ENCODE measurements at regions not wholly inside any gene's neighbourhood (a gene's known extent, or its start where the extent isn't known, plus 50 kb on each side); places are given as distances from the start of the nearest gene placed in this dataset.

GRCh38 chr2:126408671-126409070, 247.3 kb upstream of the GYPC start:
- CTCF ChIA-PET = no interaction called here
- no peak for TF ChIP-seq ZNF384 (IDR thresholded peaks at IDR 0.05)
- no peak for TF ChIP-seq SUZ12 (IDR thresholded peaks at IDR 0.05)
- no peak for DNase-seq (ENCODE audit: extremely low spot score)
- POLR2A ChIA-PET = no interaction called here

DNA sequence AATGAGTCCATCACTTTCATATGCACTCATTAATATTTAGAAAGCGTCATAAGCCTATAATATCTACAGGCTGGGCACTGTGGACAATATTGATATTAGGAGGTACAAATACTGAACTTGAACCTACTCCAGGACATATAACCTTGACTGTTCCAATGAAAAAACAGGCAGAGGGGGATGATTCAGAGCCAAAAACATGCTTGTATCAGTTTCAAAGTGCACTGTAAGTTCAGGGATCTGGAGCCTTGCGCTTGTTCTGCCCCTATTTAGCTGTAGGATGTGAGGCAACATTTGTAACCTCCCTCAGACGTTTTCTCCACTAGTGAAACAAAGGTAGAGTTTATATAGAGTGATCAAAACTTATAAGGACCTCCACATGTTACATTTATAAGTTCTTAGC, 246.1 kb upstream of the GYPC start:
- POLR2A ChIA-PET = no interaction called here
- DNase-seq (ENCODE audit: extremely low spot score) = no peak
- CTCF ChIA-PET = no interaction called here
- TF ChIP-seq HDGF (IDR thresholded peaks at IDR 0.05; ENCODE audit: borderline replicate concordance) = no peak
- TF ChIP-seq NFRKB (IDR thresholded peaks at IDR 0.05) = no peak
- TF ChIP-seq TARDBP (IDR thresholded peaks at IDR 0.05) = no peak
- no peak for TF ChIP-seq SP1 (IDR thresholded peaks at IDR 0.05)
- no peak for TF ChIP-seq FOXK2 (IDR thresholded peaks at IDR 0.05)
- no peak for TF ChIP-seq ARNT (IDR thresholded peaks at IDR 0.05)
- no peak for TF ChIP-seq PKNOX1 (IDR thresholded peaks at IDR 0.05)
- no peak for TF ChIP-seq FOXM1 (IDR thresholded peaks at IDR 0.05; ENCODE audit: borderline replicate concordance)
- TF ChIP-seq CTBP1 (IDR thresholded peaks at IDR 0.05; ENCODE audit: borderline replicate concordance) = no peak
- TF ChIP-seq FOXA1 (IDR thresholded peaks at IDR 0.05) = no peak
- TF ChIP-seq BHLHE40 (IDR thresholded peaks at IDR 0.05; ENCODE audit: borderline replicate concordance) = no peak
- TF ChIP-seq SUZ12 (IDR thresholded peaks at IDR 0.05) = no peak
- no peak for TF ChIP-seq ELF4 (IDR thresholded peaks at IDR 0.05)

DNA sequence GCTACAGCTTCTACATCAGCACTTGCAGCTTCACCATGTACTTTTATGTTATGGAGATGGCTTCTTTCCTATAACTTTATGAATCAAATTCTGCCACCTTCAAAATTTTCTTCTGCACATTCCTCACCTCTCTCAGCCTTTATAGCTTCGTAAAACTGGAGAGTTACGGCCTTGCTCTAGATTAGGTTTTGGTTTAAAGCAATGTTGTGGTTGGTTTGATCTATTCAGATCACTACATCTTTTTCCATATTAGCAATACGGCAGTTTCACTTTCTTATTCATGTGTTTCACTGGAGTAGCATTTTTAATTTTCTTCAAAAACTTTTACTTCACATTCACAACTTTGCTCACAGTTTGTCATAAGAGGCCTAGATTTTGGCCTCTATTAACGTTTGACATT, 242.9 kb upstream of the GYPC start:
- TF ChIP-seq L3MBTL2 (conservative IDR thresholded peaks at IDR 0.05) = no peak
- TF ChIP-seq CTBP1 (IDR thresholded peaks at IDR 0.05; ENCODE audit: borderline replicate concordance) = no peak
- TF ChIP-seq FOXM1 (IDR thresholded peaks at IDR 0.05; ENCODE audit: borderline replicate concordance) = no peak
- no peak for TF ChIP-seq SUZ12 (IDR thresholded peaks at IDR 0.05)
- TF ChIP-seq HDGF (IDR thresholded peaks at IDR 0.05; ENCODE audit: borderline replicate concordance) = no peak
- TF ChIP-seq TARDBP (IDR thresholded peaks at IDR 0.05) = no peak
- TF ChIP-seq ARNT (IDR thresholded peaks at IDR 0.05) = no peak
- no peak for TF ChIP-seq BHLHE40 (IDR thresholded peaks at IDR 0.05; ENCODE audit: borderline replicate concordance)
- TF ChIP-seq ELF4 (IDR thresholded peaks at IDR 0.05) = no peak
- TF ChIP-seq NFRKB (IDR thresholded peaks at IDR 0.05) = no peak
- TF ChIP-seq FOXA1 (IDR thresholded peaks at IDR 0.05) = no peak
- TF ChIP-seq FOXK2 (IDR thresholded peaks at IDR 0.05) = no peak
- TF ChIP-seq LEF1 (IDR thresholded peaks at IDR 0.05; ENCODE audit: borderline replicate concordance) = no peak
- POLR2A ChIA-PET = no interaction called here
- CTCF ChIA-PET = no interaction called here
- DNase-seq (ENCODE audit: extremely low spot score) = no peak

DNA sequence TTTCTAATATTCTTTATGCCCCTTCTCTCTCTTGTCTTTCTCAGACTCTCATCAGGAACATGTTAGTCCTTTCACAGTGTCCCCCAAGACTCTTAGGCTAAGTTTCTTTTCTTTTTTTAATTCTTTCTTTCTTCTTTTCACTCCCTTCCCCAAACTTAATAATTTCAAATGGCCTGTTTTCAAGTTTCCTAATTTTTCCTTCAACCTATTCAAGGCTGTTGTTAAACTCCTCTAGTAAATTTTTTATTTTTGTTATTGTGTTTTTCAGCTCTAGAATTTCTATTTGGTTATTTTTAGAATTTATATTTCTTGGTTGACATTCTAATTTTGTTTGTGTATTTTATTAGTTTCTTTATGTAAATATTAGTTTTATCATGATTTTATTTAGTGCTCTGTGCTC, 236.6 kb upstream of the GYPC start:
- TF ChIP-seq LEF1 (IDR thresholded peaks at IDR 0.05; ENCODE audit: borderline replicate concordance) (no peak), ELF4 (IDR thresholded peaks at IDR 0.05) (no peak), FOXK2 (IDR thresholded peaks at IDR 0.05) (no peak)
- CTCF ChIA-PET = no interaction called here
- no peak for DNase-seq (ENCODE audit: extremely low spot score)
- POLR2A ChIA-PET = no interaction called here

DNA sequence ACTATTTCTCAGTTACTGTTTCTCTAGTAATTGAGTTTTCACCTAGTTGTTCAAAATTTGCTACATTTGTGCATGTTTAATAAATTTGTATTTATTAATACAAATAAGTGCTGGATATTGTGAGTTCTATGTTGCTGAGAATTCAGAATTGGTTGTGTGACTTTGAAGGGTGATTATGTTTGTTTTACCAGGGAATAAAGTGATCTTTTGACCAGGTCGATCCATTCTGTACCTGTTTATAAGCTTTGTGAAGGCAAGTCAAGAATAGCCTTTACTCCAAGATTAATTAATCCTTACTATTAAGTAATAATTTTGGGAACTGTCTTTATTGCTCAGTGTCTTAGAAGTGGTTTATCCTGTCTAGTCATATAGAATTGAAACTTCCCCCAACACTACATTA, 230.0 kb upstream of the GYPC start:
- ChIA-PET POLR2A (no interaction called here), CTCF (no interaction called here)
- TF ChIP-seq CTBP1 (IDR thresholded peaks at IDR 0.05; ENCODE audit: borderline replicate concordance) (no peak), ELF4 (IDR thresholded peaks at IDR 0.05) (no peak), FOXK2 (IDR thresholded peaks at IDR 0.05) (no peak), SUZ12 (IDR thresholded peaks at IDR 0.05) (no peak), PKNOX1 (IDR thresholded peaks at IDR 0.05) (no peak), HDGF (IDR thresholded peaks at IDR 0.05; ENCODE audit: borderline replicate concordance) (no peak), TARDBP (IDR thresholded peaks at IDR 0.05) (no peak), ARNT (IDR thresholded peaks at IDR 0.05) (no peak), NFRKB (IDR thresholded peaks at IDR 0.05) (no peak), BHLHE40 (IDR thresholded peaks at IDR 0.05; ENCODE audit: borderline replicate concordance) (no peak), FOXM1 (IDR thresholded peaks at IDR 0.05; ENCODE audit: borderline replicate concordance) (no peak)
- no peak for DNase-seq (ENCODE audit: extremely low spot score)

DNA sequence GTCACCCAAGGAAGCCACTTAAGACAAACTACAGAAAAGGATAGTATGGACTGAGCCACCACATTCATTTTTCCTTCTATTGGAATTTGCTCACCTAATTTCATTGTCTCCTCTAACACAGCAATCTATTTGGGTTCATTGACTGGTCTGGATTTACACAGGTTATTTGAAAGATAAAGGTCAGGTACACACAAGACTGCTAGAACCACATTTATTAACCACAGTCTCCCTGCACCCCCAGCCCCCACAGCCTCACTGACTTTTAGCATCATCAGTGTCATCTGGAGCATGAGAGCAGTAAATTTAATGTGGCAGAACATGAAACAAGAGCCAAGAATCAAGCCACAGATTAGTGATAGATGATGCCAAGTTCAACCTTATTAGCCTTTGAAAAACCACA, 226.9 kb upstream of the GYPC start:
- no peak for DNase-seq (ENCODE audit: extremely low spot score)
- ChIA-PET POLR2A (no interaction called here), CTCF (no interaction called here)
- TF ChIP-seq NFRKB (IDR thresholded peaks at IDR 0.05) = no peak
- TF ChIP-seq SP1 (IDR thresholded peaks at IDR 0.05) = no peak
- TF ChIP-seq ARNT (IDR thresholded peaks at IDR 0.05) = no peak
- no peak for TF ChIP-seq ZNF384 (IDR thresholded peaks at IDR 0.05)
- TF ChIP-seq CTBP1 (IDR thresholded peaks at IDR 0.05; ENCODE audit: borderline replicate concordance) = no peak
- TF ChIP-seq ELF4 (IDR thresholded peaks at IDR 0.05) = no peak
- no peak for TF ChIP-seq HDGF (IDR thresholded peaks at IDR 0.05; ENCODE audit: borderline replicate concordance)
- no peak for TF ChIP-seq FOXM1 (IDR thresholded peaks at IDR 0.05; ENCODE audit: borderline replicate concordance)
- no peak for TF ChIP-seq FOXK2 (IDR thresholded peaks at IDR 0.05)
- no peak for TF ChIP-seq L3MBTL2 (conservative IDR thresholded peaks at IDR 0.05)
- TF ChIP-seq BHLHE40 (IDR thresholded peaks at IDR 0.05; ENCODE audit: borderline replicate concordance) = no peak
- TF ChIP-seq TARDBP (IDR thresholded peaks at IDR 0.05) = no peak
- no peak for TF ChIP-seq SUZ12 (IDR thresholded peaks at IDR 0.05)
- no peak for TF ChIP-seq LEF1 (IDR thresholded peaks at IDR 0.05; ENCODE audit: borderline replicate concordance)
- no peak for TF ChIP-seq FOXA1 (IDR thresholded peaks at IDR 0.05)
- TF ChIP-seq PKNOX1 (IDR thresholded peaks at IDR 0.05) = no peak

DNA sequence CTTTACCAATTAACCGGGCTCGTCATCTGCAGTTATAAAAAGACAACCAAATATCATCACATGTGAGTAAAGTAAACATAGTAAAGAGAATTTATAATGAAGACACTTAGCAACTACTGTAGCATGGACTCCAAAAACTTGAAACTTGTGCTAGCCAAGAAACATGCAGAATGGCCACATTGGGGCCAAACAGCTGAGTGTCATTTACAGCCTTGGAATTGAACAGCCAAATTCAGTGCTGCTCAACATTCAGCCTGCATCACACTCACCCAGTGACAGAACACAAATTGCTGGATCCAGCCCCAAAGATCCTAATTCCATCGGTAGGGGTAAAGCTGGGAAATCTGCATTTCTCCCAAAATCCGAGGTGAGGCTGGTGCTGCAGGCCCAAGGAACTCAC, 224.8 kb upstream of the GYPC start:
- ChIA-PET CTCF (no interaction called here), POLR2A (no interaction called here)
- no peak for DNase-seq (ENCODE audit: extremely low spot score)
- no peak for TF ChIP-seq HDGF (IDR thresholded peaks at IDR 0.05; ENCODE audit: borderline replicate concordance)
- TF ChIP-seq L3MBTL2 (conservative IDR thresholded peaks at IDR 0.05) = no peak
- no peak for TF ChIP-seq CTBP1 (IDR thresholded peaks at IDR 0.05; ENCODE audit: borderline replicate concordance)
- no peak for TF ChIP-seq SP1 (IDR thresholded peaks at IDR 0.05)
- TF ChIP-seq BHLHE40 (IDR thresholded peaks at IDR 0.05; ENCODE audit: borderline replicate concordance) = no peak
- TF ChIP-seq ARNT (IDR thresholded peaks at IDR 0.05) = no peak
- TF ChIP-seq ZNF384 (IDR thresholded peaks at IDR 0.05) = no peak
- TF ChIP-seq PKNOX1 (IDR thresholded peaks at IDR 0.05) = no peak

Measured in HEK293T (cell line).